ENCODE measurements at regions not wholly inside any gene's neighbourhood (a gene's known extent, or its start where the extent isn't known, plus 50 kb on each side); places are given as distances from the start of the nearest gene placed in this dataset.

DNA sequence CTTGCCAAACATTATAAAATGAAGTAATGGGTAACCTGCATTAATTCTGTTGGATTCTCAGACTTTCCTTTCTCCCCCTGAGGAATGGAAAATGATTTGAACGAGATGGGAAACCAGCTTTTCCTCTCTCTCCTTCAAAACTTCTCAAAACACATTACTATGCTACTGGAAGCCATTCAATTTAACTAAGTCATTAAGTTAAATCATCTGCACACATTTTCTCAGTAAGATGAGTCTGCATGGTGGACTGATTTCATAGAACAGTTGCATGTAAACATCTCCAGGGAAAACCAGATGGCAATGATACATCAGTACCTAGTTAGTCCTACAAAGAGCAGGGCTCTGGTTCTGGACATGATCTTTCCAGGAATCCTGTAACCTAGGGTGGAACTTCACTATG lies 59.9 kb downstream of the BMP4 start:
- peak; percentile 18 for DNase-seq (ENCODE audit: low read depth)

DNA sequence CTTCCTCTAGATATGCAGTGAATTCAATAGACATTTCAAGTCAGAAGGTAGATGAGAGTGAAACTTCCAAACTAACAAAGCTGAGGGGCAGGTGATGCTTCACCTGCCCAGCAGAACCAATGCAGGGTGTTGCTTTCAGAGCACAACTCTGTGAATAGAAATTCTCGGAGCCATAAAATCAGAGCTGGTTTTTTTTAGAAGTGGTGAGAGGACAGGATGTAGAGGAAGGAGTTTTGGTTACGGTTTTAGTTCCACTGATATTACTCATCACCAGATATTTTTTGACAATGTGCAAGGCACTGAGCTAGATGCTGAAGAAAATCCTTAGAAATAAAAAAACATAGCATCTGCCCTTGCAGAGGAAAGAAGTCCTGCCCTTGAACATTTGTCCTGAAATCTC lies 62.2 kb downstream of the BMP4 start:
- peak; percentile 57 for DNase-seq (ENCODE audit: low read depth)

DNA sequence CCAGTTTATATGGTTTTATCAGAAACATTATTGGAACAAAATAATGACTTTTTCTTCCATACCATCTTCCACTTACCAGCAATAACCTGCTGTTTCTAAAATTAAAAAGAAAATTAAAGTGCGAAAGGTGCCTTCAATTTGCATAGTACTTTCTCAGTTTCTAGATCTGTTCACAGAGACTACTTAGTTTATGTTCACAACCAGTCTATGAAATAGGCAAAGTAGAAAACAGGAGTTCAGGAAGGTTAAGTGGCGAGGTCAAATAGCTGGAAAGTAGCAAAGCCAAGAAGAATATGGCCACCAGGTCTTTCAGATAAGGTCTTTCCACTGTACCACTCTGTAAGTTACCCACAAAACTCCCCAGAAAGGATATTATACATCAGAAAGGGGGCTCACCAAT lies 63.3 kb downstream of the BMP4 start:
- no peak for DNase-seq (ENCODE audit: low read depth)

DNA sequence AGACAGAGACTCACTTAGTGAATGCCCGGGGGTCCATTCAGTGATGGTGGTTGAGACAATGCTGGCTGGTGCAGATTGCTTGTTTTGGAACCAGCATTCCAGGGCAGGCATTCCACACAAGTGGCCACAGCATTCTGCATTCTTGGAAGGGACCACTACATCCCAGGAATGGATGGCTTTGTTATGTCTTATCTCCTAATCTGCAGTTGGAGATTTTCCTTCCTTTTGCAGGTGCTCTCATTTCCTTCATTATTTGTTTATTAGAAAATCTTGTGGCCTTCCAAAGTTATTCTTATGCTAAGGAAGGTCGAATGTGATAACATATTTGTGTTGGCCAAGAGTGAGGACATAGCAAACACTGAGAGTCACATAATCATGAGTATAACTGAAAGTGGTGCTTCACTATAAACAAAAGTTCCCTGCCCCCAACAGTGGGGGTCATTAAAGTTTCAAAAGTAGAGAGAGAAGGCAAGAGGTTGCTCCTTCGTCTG lies 66.0 kb downstream of the BMP4 start:
- DNase-seq (ENCODE audit: low read depth): no peak

DNA sequence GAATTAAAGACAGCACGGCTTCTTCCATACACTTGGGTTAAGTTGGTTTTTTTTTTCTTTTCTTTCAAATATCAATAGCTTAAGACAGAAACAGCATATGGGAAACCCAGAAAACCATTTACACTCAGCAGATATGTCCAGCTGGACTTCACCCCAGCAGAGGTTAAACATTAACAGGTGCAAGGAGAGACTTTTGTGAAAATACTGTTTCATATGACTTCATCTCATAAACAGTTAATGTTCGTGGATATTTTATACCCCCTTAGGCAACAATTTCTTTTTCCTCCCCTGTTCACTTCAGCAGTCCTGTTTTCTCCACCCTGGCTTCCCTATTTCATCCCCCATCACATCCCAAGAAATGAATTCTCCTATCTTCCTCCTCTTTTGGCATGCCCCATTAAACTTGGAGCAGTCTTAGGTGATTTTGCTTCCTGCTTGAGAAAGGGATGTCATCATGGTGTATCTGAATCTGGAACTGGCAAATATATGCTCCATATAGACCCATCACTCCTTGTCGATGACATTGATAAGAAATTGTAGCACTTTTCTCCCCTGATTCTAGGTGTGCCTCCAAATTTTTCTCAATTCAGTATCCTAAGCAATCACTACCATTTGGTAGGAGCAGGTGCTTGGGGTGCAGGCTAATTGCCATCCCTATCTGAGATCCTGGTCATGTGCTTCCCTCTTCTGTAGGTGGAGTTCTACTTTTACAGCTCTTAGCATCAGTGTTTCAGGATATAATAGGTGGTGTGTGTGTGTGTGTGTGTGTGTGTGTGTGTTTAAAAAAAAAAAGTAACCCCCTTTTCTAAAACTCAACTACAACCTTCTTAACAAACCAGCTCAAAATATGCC lies 67.9 kb downstream of the BMP4 start:
- DNase-seq (ENCODE audit: low read depth): no peak

DNA sequence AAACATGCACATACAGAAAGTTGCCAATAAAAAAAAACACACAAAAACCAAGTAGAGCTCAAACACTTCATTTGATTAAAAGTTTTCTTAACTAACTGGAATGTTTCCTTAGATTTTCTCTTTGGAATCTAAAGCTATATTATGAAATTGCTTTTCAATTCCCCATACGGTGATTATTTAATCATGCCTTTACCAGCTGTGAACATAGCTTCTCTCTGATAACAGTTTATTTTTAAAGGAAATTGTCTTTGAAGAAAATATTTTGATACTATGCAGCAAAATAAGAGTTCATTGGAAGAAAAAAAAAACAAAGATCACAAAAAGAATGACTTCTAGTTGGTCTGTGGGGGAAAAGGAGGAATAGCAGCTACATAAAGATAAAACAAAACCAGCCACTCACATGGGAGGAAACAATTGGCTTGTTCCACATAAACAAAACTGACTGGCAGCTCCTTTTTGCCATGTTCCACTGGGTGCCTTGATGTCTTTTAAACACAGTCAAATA lies 71.4 kb downstream of the BMP4 start:
- DNase-seq (ENCODE audit: low read depth): no peak

DNA sequence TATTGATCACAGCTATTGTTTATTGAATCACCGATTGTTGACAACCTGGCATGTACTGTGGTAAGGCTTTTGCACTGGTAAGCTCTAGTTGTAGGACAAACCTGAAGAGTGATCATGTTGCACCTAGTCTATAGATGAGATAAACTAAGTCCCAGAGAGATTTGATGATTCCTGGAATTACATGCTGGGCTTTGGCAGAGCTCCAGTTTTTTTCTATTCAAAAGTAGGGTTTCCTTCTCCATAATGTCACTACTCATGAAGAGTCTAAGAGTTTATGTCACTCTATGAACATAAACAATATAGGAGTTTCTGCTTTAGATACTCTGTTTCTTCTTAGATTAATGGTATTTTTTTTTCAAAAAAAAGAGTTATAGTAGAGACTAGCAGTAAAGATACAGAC lies 72.0 kb downstream of the BMP4 start:
- DNase-seq (ENCODE audit: low read depth): no peak

DNA sequence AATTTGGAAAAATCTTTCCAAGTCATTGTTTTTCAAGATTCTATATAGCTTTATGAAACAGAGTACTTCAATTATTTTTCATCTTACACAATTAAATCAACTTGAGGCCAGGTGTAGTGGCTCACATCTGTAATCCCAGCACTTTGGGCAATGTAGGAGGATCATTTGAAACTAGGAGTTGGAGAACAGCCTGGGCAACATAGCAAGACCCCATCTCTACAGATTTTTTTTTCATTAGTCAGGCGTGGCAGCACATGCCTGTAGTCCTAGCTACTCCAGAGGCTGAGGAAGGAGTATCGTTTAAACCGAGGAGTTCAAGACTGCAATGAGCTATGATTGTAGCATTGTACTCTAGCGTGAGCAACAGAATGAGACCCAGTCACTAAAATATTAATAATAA lies 72.9 kb downstream of the BMP4 start:
- no peak for DNase-seq (ENCODE audit: low read depth)

DNA sequence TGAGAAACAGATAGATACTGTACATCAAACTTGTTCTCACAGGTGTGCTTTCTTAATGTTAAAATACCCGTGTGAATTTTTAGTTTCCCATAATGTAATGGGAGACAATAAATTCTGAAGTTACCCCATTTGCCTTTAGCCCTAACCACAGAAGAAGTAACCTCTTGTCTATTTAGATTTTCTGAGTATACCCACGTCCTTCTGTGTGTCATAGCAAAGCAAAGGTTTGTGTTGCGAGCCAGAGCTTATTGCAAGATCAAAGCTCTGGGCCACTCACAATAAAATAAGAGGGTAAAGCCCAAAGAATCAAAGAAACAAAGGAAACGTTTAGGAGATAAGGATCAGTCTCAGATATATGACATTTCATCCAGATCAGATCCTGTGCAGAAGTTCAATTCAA lies 73.9 kb downstream of the BMP4 start:
- DNase-seq (ENCODE audit: low read depth): no peak

DNA sequence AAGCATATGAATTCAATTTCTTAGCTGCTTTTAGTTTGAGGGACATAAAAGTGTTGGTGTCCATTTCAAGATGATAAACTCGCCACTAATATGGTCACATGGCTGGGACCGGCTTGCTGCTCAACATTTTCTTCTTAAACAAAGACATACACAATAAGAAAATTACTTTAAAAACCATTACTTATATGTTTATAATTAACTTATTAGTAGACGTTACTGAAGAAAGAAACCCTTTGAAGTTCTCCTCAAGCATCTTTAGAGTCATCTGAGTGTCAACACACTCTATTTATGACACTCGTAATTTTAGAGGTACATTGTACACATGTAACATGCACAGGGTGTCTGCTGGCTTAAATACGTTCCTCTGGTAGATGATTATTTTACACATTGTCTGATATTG lies 74.7 kb downstream of the BMP4 start:
- DNase-seq (ENCODE audit: low read depth): no peak

DNA sequence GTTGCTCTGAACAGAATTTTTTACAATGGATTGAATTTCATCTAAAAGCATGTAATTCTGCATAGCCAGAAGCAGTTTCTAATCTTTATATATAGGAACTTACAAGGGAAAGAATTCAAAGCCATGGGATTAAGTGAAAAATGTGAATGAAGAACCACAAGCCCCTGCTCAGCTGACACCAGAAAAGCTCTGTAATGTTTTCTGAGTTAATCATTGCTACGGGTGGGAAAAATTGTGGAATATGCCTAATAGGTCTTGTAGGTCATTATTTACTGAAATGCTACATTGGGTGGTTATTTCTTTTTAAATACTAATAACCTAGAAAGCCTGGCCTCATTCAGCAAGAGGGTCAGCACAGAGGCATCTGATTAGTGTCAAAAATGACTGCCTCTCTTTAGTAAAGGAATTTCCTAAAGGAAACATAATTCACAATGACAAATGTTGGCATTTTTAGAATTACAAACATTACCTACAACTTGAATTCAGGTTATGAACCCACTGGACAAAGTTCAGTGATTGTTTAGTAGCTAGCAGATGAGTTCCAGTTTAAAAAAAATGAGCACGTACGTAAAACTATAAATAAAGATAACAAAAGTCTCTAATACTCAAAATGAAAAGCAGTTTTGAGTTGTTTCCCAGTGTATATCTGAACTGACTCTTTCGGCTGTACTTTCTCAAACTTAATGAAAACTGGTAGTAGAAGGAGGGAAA lies 75.3 kb downstream of the BMP4 start:
- DNase-seq (ENCODE audit: low read depth): peak; percentile 13

DNA sequence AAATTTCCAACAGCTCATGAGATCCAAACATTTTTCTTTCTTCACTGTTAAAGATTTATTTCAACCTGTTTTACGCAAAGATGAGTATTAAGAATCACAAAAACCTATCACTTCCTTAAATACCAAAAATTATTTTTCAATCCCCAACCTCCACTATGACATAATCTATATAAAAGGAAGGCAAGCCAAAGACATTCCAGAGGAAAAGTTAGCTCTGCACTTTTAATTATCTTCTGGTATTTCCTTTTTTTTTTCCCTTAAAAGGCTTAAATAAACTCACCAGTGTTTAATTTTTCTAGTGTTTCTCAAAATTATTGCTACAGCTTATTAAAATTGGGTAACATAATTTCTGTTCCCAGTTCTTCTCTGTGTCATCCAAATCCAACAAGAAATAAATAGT lies 75.9 kb downstream of the BMP4 start:
- no peak for DNase-seq (ENCODE audit: low read depth)

DNA sequence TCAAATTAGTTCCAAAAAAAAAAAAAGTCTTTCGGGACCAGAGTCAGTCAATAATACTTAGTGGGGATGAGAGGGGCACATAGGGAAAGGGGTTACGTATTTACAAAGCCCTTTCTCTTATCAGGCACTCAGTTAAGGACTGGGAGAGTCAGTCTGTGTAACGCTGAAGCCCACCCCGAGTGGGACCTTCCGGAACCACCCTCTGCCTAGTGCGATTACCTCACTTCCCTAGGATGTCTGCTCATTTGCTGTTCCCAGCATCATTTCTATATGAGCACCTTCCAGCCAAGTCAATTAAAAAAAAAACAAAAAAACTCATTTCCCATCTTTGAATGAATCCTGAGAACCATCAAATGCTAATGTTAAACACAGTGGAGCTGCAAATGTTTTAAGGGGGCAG lies 76.9 kb downstream of the BMP4 start:
- no peak for DNase-seq (ENCODE audit: low read depth)

DNA sequence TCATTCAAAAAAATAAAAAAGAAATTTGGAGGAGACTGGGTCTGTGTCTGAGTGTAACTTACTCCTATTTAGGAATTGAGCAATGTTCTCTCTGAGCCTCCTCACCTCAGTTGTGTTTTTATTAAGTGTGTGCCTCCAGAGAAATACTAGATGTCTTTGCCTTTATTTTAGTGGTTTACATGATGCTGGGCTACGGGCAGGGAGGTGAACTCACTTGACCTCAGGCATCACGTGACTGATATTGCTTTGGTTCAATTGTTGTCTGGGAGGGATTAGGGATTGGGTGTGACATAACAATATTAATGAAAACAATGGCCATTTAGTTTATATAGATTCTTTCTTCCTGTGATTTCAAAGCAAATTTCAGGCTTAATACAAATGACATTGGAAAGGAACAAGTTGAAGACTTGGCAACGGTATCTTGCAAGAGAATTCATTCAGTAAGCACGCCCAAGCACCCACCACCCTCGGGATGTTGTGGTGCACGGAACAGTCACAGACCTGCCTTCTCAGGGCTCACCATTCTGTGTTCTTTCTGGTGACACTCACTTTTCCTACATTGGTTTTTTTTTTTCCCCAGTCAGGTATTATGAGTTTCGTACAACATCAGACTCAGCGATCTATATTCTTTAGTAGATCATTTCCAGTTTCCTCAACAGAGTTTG lies 77.5 kb downstream of the BMP4 start:
- no peak for DNase-seq (ENCODE audit: low read depth)

DNA sequence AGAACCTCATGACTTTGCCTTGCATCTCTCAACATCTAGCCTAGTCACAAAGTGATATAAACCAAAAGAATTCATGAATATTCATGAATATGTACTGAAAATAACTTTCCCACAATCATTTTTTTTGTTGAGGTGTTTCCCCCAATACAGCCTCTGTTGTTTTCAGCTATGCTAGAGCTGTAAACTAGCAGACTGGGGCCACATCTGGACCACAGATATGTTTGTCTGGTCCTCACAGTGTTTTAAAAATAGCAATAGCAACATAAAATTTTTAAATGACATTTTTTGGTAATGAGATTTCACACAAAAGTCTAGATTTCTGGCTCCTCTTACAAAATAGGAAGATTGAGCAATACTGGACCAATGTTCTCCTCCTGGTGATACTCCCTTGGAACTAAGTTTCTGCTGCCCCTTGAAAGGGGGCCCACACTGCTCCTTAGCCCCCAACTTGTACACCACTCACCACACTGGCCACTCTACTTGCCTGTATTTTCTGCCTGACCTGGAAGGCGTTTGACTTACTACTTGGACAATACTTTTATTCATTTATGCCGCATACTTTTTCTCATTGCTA lies 81.2 kb downstream of the BMP4 start:
- DNase-seq (ENCODE audit: low read depth): no peak

DNA sequence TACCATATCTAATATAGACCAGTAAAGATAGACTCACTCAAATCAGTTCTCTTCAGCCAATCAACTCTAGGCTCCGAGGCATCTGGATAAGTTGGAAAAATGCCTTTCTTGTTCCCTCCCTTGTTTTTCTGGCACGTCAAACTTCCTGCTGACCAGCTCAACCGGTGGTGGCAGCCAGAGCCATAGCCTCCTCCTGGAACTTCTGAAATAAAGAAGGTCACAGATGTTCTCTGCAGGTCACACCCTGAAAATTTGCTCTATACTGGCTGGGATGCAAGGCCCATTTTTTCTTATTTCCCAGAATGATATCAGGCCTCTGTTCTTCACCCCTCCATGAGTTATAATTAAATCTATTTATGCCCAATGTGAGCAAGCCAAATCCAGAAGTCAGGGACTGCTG lies 81.9 kb downstream of the BMP4 start:
- no peak for DNase-seq (ENCODE audit: low read depth)

DNA sequence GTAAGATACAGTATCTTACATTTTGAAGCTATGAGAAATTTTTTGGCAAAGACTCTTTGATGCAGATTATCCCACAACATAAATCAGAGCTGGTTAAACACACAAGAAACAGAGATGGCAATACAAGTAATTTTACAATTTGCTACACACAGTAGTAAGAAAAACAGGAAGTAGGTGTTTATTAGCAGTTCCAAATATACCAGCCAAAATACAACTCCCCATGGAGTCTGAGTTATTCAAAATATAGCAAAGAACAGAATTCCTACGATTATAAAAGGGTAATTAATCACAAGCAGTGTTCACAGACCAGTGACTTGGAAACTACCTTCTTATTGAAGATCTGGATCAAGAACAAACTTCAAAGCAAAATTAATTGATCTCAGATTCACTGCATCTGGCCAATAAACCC lies 83.9 kb downstream of the BMP4 start:
- no peak for DNase-seq (ENCODE audit: low read depth)

DNA sequence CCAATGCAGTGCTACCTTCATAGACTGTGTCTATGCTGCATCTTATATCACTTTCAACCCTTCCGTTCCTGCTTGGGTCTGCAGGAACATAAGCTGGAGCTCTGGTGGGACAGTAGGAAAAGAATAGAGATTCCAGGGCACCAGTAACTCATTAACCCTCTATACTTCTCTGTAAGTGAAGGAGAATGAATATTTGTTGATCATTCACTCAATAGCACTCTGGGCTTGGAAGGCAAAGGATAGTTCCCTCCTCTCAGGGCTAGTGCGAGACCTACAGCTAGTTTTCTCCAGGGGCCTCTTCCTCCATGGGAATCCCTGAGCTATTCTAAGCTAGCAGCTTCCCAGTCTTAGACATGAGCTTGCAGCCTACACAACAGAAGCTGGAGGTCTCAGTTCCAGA lies 84.7 kb downstream of the BMP4 start:
- no peak for DNase-seq (ENCODE audit: low read depth)

DNA sequence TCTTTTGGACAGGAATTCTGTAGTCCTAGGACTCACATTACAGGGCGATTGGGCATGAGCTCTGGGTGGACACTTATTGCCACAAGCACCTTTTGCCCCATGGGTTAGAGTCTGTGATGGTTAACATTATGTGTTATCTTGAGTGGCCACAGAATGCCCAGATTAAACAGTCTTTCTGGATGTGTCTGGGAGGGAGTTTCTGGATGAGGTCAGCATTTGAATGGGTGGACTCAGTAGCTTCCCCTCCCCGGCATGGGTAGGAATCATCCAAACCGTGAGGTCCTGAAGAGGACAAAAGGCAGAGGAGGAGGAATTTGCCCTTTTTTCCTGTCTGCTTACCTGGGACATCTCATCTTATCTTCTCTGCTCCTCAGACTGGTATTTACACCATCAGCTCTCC lies 85.6 kb downstream of the BMP4 start:
- DNase-seq (ENCODE audit: low read depth): no peak

DNA sequence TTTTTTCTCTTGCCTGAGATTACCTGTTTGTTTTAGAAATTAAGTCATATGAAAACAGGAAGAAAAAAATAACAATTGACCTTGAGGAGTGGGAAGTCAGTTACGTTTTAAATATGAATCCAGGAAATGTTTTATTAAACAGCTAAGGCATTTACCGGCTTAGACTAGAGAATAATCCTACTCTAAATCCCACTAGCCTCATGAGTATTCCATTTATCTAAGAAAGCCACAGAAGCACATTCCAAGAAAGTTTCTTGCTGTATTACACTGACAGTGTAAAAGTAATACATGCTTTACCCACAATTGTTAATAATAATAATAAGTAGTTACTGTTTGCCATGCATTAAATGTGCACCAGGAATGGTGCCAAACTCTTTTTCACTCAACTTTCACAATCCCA lies 90.9 kb downstream of the BMP4 start:
- DNase-seq (ENCODE audit: low read depth): no peak

DNA sequence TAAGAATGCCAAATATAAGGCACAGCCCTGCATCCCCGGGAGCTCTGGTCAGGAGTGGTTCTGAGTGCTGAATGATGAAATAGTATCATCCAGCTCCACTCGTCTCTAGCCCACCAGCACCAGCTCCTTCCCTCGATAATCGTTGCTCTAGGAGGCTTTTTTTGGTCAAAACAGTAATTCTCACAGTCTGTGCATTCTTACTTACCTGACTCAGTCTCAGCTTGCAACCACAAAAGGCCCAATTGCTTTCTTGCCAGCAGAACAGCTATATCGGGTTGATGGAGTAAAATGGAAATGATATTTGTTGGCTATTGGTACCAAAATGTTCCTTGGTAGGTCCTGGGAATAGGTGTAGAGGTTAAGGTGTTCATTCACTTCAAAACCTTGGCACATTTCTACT lies 94.8 kb downstream of the BMP4 start:
- no peak for DNase-seq (ENCODE audit: low read depth)

DNA sequence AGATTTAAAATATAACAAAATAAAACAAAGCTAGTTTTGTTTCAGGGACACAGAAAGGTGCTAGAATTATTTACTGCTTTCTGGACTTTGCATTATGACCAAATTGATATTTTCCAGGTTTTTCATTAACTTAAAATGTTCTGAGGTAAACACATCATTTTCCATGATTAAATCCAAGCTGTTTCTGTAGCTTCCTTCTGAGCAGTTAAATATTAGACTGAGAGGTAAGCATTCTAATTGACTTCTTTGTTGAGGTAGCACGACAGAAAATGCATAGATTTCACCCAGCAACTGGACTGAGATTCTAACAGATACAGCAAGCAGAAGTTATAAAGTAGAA lies 98.3 kb downstream of the BMP4 start:
- no peak for DNase-seq (ENCODE audit: low read depth)

Measured in stromal cell of bone marrow (primary cell).